Epithelial cell of esophagus (primary cell): ENCODE measurements at regions not wholly inside any gene's neighbourhood (a gene's known extent, or its start where the extent isn't known, plus 50 kb on each side); places are given as distances from the start of the nearest gene placed in this dataset.

Experiments
- DNase-seq: peaks from one replicate; pipeline ENCODE4 v3.0.0; 2010; ENCODE audit warnings: low read depth
- H3K4me3 ChIP-seq: 2 replicates; pipeline ENCODE4 v1.5.1; 2011; ENCODE audit warnings: mild to moderate bottlenecking, low read length, control low read depth
- CTCF ChIP-seq: IDR thresholded peaks from 2 replicates; pipeline ENCODE4 v1.5.1; 2011; ENCODE audit warnings: low read depth, mild to moderate bottlenecking, low read length, control low read depth, inconsistent platforms; ENCODE audit not compliant: insufficient read depth; ENCODE audit errors: missing control alignments

GRCh38 chr10:28120795-28121194, 121.9 kb upstream of the ODAD2 start:
- no peak for DNase-seq
- no peak overlapping the region for H3K4me3 ChIP-seq
- TF ChIP-seq CTCF: no peak

- TF ChIP-seq CTCF: no peak
- DNase-seq: no peak
- H3K4me3 ChIP-seq: no peak overlapping the region
These were observed 121.3 kb upstream of the ODAD2 start for GRCh38 chr10:28120043-28120749.

GRCh38 chr10:28118985-28119628, 120.2 kb upstream of the ODAD2 start:
- no peak for DNase-seq
- no peak overlapping the region for H3K4me3 ChIP-seq
- TF ChIP-seq CTCF: no peak

- DNase-seq: no peak
- H3K4me3 ChIP-seq: no peak overlapping the region
- TF ChIP-seq CTCF: no peak
These were observed 114.3 kb upstream of the ODAD2 start for GRCh38 chr10:28113202-28113601.

GRCh38 chr10:28111712-28112111, 112.8 kb upstream of the ODAD2 start:
- no peak for TF ChIP-seq CTCF
- DNase-seq: peak; percentile 45
- H3K4me3 ChIP-seq: no peak overlapping the region

GRCh38 chr10:28105561-28105960, 106.7 kb upstream of the ODAD2 start:
- no peak for DNase-seq
- no peak overlapping the region for H3K4me3 ChIP-seq
- no peak for TF ChIP-seq CTCF

GRCh38 chr10:28097633-28098032, 98.8 kb upstream of the ODAD2 start:
- DNase-seq: no peak
- no peak for TF ChIP-seq CTCF
- H3K4me3 ChIP-seq: no peak overlapping the region
